NT2/D1 (cell line): ENCODE measurements at regions not wholly inside any gene's neighbourhood (a gene's known extent, or its start where the extent isn't known, plus 50 kb on each side); places are given as distances from the start of the nearest gene placed in this dataset.

Experiments used
- YY1 ChIP-seq: IDR thresholded peaks from 2 replicates; pipeline ENCODE4 v1.6.1; 2011; ENCODE audit not compliant: insufficient read length, insufficient read depth
- ZNF274 ChIP-seq: IDR thresholded peaks from 2 replicates; pipeline ENCODE4 v1.6.1; 2011; ENCODE audit warnings: mild to moderate bottlenecking, low read depth, low read length

DNA sequence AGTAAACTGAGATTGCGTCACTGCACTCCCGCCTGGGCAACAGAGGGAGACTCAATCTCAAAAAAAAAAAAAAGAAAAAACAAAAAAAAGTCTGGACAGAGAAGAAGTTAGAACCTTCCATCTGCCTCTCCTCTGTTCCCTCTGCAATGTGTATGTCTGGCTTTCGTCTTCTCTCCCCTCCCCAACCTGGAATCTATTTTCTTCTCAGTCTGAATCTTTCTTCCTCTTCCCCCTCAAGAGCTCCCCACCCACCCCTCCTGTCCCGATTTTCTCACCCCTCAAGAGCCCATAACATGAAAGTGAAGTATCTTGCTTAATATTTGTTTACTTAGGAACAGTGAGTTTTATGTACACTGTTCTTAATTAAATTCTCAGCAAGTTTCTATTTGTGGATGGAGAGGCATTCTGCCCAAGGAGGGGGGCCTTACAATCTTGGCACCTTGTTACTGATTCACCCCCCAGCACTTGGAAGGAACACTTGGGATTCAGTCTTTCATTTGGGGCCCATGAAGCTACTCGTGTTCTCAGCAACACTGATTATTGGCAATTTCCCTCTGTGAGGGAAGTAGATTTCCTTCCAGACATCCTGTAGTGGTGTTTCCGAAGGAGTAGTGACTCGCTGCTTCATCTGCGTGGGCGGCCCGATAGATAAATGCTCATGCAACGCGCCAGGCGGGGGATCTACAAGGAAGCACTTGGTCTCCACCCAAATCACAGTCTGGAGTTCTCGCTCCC lies 69.3 kb upstream of the SRSF6 start:
- TF ChIP-seq YY1 (no peak), ZNF274 (no peak)
